Body of pancreas (tissue), 4 donors: ENCODE measurements at regions not wholly inside any gene's neighbourhood (a gene's known extent, or its start where the extent isn't known, plus 50 kb on each side); places are given as distances from the start of the nearest gene placed in this dataset.

ENCODE experiments used
- POLR2A ChIP-seq, 3 donors: fragments of 450-650 bp; IDR thresholded peaks; one replicate each; pipeline ENCODE4 v1.6.1; 2016; ENCODE audit warnings: antibody characterized with exemption in 3 of 3, mild to moderate bottlenecking in 2 of 3
- TF ChIP-seq, protein P1 (sequence below), 7 experiments: fragments of 450-650 bp in 4 of 7; fragments of 200-600 bp in 3 of 7; sonication (generic) in 3 of 7; IDR thresholded peaks; one replicate each; pipeline ENCODE4 v1.5.1; 2016 to 2019; ENCODE audit warnings: antibody characterized with exemption in 7 of 7

DNA sequence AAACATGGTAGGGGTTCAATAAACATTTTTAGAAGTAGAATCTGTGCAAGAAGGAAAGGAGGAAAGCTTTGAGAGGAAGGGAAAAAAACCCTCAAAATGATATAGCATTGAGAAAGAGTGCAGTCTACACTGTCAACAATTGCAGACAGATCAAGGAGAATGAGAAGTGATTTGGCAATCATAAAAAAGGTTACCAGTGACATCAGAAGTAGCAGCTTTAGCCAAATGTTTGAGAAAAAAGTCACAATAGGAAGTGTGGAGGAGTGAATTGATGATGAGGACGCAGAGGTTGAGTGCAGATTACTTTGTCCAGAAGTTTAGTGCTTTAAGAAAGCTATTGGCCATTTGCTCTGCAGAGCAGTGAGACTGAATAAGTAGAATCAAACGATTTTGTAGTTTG, 155.0 kb downstream of the GJA1 start:
- TF ChIP-seq, protein P1, sequence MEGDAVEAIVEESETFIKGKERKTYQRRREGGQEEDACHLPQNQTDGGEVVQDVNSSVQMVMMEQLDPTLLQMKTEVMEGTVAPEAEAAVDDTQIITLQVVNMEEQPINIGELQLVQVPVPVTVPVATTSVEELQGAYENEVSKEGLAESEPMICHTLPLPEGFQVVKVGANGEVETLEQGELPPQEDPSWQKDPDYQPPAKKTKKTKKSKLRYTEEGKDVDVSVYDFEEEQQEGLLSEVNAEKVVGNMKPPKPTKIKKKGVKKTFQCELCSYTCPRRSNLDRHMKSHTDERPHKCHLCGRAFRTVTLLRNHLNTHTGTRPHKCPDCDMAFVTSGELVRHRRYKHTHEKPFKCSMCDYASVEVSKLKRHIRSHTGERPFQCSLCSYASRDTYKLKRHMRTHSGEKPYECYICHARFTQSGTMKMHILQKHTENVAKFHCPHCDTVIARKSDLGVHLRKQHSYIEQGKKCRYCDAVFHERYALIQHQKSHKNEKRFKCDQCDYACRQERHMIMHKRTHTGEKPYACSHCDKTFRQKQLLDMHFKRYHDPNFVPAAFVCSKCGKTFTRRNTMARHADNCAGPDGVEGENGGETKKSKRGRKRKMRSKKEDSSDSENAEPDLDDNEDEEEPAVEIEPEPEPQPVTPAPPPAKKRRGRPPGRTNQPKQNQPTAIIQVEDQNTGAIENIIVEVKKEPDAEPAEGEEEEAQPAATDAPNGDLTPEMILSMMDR (IDR thresholded peaks at IDR 0.05), result no peak
- no peak for TF ChIP-seq POLR2A (IDR thresholded peaks at IDR 0.05)
